H9 (cell line): ENCODE measurements at regions not wholly inside any gene's neighbourhood (a gene's known extent, or its start where the extent isn't known, plus 50 kb on each side); places are given as distances from the start of the nearest gene placed in this dataset.

Source experiments
- DNase-seq: peaks from one replicate; pipeline ENCODE4 v3.0.0-alpha.2; 2017
- H2AFZ ChIP-seq: one replicate; pipeline ENCODE4 v1.6.1; 2013; ENCODE audit warnings: mild to moderate bottlenecking, low read length, control low read depth, moderate library complexity
- H2AK5ac ChIP-seq: 2 replicates; pipeline ENCODE4 v1.6.1; 2013; ENCODE audit warnings: low read length, control low read depth, mixed read lengths; ENCODE audit not compliant: insufficient read length
- H2BK120ac ChIP-seq: one replicate; pipeline ENCODE4 v1.6.1; 2013; ENCODE audit warnings: low read depth, mild to moderate bottlenecking, low read length, control low read depth, inconsistent platforms; ENCODE audit not compliant: poor library complexity, severe bottlenecking
- H2BK12ac ChIP-seq: 2 replicates; pipeline ENCODE4 v1.6.1; 2013; ENCODE audit warnings: low read length, control low read depth, mixed read lengths, low read depth; ENCODE audit not compliant: insufficient read length
- H2BK15ac ChIP-seq: 2 replicates; pipeline ENCODE4 v1.6.1; 2013; ENCODE audit warnings: low read depth, low read length, control low read depth
- H2BK20ac ChIP-seq: one replicate; pipeline ENCODE4 v1.6.1; 2013; ENCODE audit warnings: low read depth, mild to moderate bottlenecking, low read length, control low read depth, inconsistent platforms; ENCODE audit not compliant: poor library complexity, severe bottlenecking
- H2BK5ac ChIP-seq: 2 replicates; pipeline ENCODE4 v1.6.1; 2013; ENCODE audit warnings: low read length, control low read depth, mixed read lengths; ENCODE audit not compliant: insufficient read length
- H3K14ac ChIP-seq: 2 replicates; pipeline ENCODE4 v1.6.1; 2013; ENCODE audit warnings: low read length, control low read depth; ENCODE audit not compliant: insufficient read depth
- H3K18ac ChIP-seq: 2 replicates; pipeline ENCODE4 v1.6.1; 2013; ENCODE audit warnings: low read depth, mild to moderate bottlenecking, mixed read lengths, low read length, control low read depth; ENCODE audit not compliant: insufficient read length
- H3K23ac ChIP-seq: 2 replicates; pipeline ENCODE4 v1.6.1; 2013; ENCODE audit warnings: low read length, control low read depth, mixed read lengths, low read depth; ENCODE audit not compliant: insufficient read length
- H3K23me2 ChIP-seq: 2 replicates; pipeline ENCODE4 v1.6.1; 2013; ENCODE audit warnings: low read depth, mild to moderate bottlenecking, mixed read lengths, low read length, control low read depth; ENCODE audit not compliant: insufficient read length, poor library complexity, severe bottlenecking
- H3K27ac ChIP-seq: 2 replicates; pipeline ENCODE4 v1.5.1; 2013; ENCODE audit warnings: low read length, control low read depth, mixed read lengths, low read depth; ENCODE audit not compliant: insufficient read length
- H3K27me3 ChIP-seq: 2 replicates; pipeline ENCODE4 v1.6.1; 2013; ENCODE audit warnings: low read length, control low read depth, inconsistent platforms; ENCODE audit not compliant: insufficient read depth
- H3K4ac ChIP-seq: 2 replicates; pipeline ENCODE4 v1.6.1; 2013; ENCODE audit warnings: low read depth, mild to moderate bottlenecking, control low read depth, inconsistent platforms, low read length, moderate library complexity
- H3K4me1 ChIP-seq: 2 replicates; pipeline ENCODE4 v1.6.1; 2013; ENCODE audit warnings: low read length, control low read depth, inconsistent platforms; ENCODE audit not compliant: insufficient read depth
- H3K4me2 ChIP-seq: 2 replicates; pipeline ENCODE4 v1.6.1; 2013; ENCODE audit warnings: low read length, control low read depth, mixed read lengths; ENCODE audit not compliant: insufficient read length, insufficient read depth
- H3K56ac ChIP-seq: 2 replicates; pipeline ENCODE4 v1.6.1; 2013; ENCODE audit warnings: low read depth, mild to moderate bottlenecking, mixed read lengths, low read length, control low read depth; ENCODE audit not compliant: insufficient read length
- H3K79me1 ChIP-seq: 2 replicates; pipeline ENCODE4 v1.6.1; 2013; ENCODE audit warnings: low read depth, mild to moderate bottlenecking, moderate library complexity, low read length, control low read depth, inconsistent platforms; ENCODE audit not compliant: insufficient read depth, poor library complexity, severe bottlenecking
- H3K79me2 ChIP-seq: 2 replicates; pipeline ENCODE4 v1.6.1; 2013; ENCODE audit warnings: low read length, control low read depth, inconsistent platforms; ENCODE audit not compliant: insufficient read depth
- H3K9ac ChIP-seq: 2 replicates; pipeline ENCODE4 v1.6.1; 2013; ENCODE audit warnings: low read length, control low read depth, mixed read lengths; ENCODE audit not compliant: insufficient read length; ENCODE audit errors: extremely low read depth
- H3K9me3 ChIP-seq: one replicate; pipeline ENCODE4 v1.6.1; 2013; ENCODE audit warnings: low read depth, low read length, inconsistent platforms; ENCODE audit not compliant: control insufficient read depth
- H3T11ph ChIP-seq: one replicate; pipeline ENCODE4 v1.6.1; 2013; ENCODE audit warnings: mild to moderate bottlenecking, low read length, control low read depth, inconsistent platforms
- H4K20me1 ChIP-seq: one replicate; pipeline ENCODE4 v1.6.1; 2013; ENCODE audit not compliant: control insufficient read depth, insufficient read length, insufficient read depth
- H4K5ac ChIP-seq: 2 replicates; pipeline ENCODE4 v1.6.1; 2013; ENCODE audit warnings: low read depth, mild to moderate bottlenecking, mixed read lengths, low read length, control low read depth; ENCODE audit not compliant: insufficient read length
- H4K8ac ChIP-seq: replicated peaks from 2 replicates; pipeline ENCODE4 v1.6.1; 2013; ENCODE audit warnings: low read length, control low read depth, mixed read lengths, low read depth; ENCODE audit not compliant: insufficient read length
- H4K91ac ChIP-seq: 2 replicates; pipeline ENCODE4 v1.6.1; 2013; ENCODE audit warnings: low read depth, mild to moderate bottlenecking, moderate library complexity, mixed read lengths, low read length, control low read depth; ENCODE audit not compliant: insufficient read length
- H3K27ac Mint-ChIP-seq, 3 experiments: 2 replicates in 2 of 3; 3 replicates in 1 of 3; pipeline ENCODE4 v1.8.0; 2020 to 2021; ENCODE audit warnings: mixed read lengths in 3 of 3, mild to moderate bottlenecking in 1 of 3, moderate library complexity in 1 of 3
- H3K27me3 Mint-ChIP-seq: 2 replicates; pipeline ENCODE4 v1.8.0; 2021; ENCODE audit warnings: low read depth, mild to moderate bottlenecking, moderate library complexity, mixed read lengths
- H3K36me3 Mint-ChIP-seq, 3 experiments: 2 replicates in 2 of 3; 3 replicates in 1 of 3; pipeline ENCODE4 v1.8.0; 2020 to 2021; ENCODE audit warnings: low read depth in 3 of 3, mixed read lengths in 3 of 3; ENCODE audit not compliant: insufficient read depth in 1 of 3
- H3K4me1 Mint-ChIP-seq, 2 experiments: 2 replicates each; pipeline ENCODE4 v1.8.0; 2020; ENCODE audit warnings: mixed read lengths in 2 of 2
- H3K4me3 Mint-ChIP-seq, 2 experiments: 2 replicates in 1 of 2; 3 replicates in 1 of 2; pipeline ENCODE4 v1.8.0; 2020 to 2021; ENCODE audit warnings: mild to moderate bottlenecking in 2 of 2, mixed read lengths in 2 of 2, moderate library complexity in 1 of 2
- H3K9me3 Mint-ChIP-seq, 2 experiments: 2 replicates in 1 of 2; 3 replicates in 1 of 2; pipeline ENCODE4 v1.8.0; 2020; ENCODE audit warnings: mild to moderate bottlenecking in 2 of 2, mixed read lengths in 2 of 2, moderate library complexity in 1 of 2
- WGBS: extraction: QIAGEN DNeasy Blood & Tissue Kit; methylation state at CpG from one replicate; pipeline ENCODE4 v1.1.7; 2013; ENCODE audit warnings: missing lambda C conversion rate, low lambda C conversion rate, mixed read lengths; ENCODE audit not compliant: insufficient read length; ENCODE audit errors: extremely low coverage; 5-methylcytosine and 5-hydroxymethylcytosine counted together
- TF ChIP-seq, protein P1 (sequence below): fragments of 200-600 bp; sonication (generic); conservative IDR thresholded peaks from 3 replicates; pipeline ENCODE4 v1.8.0; 2021; ENCODE audit warnings: antibody characterized with exemption, mild to moderate bottlenecking

DNA sequence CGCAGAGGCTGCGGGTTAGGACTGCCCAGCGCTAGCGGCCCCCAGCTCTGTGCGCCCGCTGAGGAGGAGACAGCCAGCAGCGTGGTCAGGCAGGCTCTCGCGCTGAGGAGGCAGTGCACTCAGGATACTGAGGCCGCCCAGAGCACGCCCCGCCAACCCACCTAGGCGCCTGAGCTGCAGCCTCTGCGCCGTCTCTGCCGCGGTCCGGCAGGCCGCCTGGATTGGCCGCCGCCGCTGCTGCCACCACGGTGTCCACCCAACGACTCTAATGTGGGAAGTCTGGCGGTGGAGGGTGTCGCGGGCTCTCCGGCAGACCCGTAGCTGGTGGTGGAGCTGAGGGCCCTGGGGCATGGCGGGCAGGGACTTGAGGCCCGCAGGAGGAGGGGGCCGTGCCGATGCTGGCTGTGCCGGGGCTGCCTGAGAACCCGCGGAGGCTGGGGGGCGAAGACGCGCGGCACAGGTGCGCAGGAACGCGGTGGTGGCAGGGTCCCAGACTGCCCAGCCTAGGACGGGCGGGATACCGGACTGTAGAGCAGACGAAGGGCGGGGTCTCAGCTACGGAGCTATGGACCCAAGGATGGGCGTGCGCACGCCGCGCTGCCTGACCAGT, 69.9 kb downstream of the ASCL4 start:
- H3K4me1 Mint-ChIP-seq: peaks cover 3% of the 10 kb centered on the region in 2 experiments
- TF ChIP-seq, protein P1, sequence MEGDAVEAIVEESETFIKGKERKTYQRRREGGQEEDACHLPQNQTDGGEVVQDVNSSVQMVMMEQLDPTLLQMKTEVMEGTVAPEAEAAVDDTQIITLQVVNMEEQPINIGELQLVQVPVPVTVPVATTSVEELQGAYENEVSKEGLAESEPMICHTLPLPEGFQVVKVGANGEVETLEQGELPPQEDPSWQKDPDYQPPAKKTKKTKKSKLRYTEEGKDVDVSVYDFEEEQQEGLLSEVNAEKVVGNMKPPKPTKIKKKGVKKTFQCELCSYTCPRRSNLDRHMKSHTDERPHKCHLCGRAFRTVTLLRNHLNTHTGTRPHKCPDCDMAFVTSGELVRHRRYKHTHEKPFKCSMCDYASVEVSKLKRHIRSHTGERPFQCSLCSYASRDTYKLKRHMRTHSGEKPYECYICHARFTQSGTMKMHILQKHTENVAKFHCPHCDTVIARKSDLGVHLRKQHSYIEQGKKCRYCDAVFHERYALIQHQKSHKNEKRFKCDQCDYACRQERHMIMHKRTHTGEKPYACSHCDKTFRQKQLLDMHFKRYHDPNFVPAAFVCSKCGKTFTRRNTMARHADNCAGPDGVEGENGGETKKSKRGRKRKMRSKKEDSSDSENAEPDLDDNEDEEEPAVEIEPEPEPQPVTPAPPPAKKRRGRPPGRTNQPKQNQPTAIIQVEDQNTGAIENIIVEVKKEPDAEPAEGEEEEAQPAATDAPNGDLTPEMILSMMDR: no peak
- Histone ChIP-seq H3K79me1 (no peaks in the 10 kb centered on the region), H3K79me2 (no peaks in the 10 kb centered on the region), H3K23me2 (peaks cover 15% of the 10 kb centered on the region), H4K5ac (no peak overlapping the region), H3T11ph (no peak overlapping the region), H3K14ac (no peak overlapping the region), H2BK12ac (no peak overlapping the region), H3K23ac (no peak overlapping the region), H3K27ac (no peak overlapping the region), H3K18ac (no peak overlapping the region), H3K4ac (no peak overlapping the region), H3K56ac (no peak overlapping the region), H2AK5ac (no peak overlapping the region), H4K8ac (no peak overlapping the region), H3K4me1 (no peaks in the 10 kb centered on the region), H3K9me3 (no peaks in the 10 kb centered on the region), H2BK120ac (no peak overlapping the region), H4K20me1 (no peaks in the 10 kb centered on the region), H3K9ac (no peak overlapping the region), H2BK5ac (no peak overlapping the region), H2BK15ac (no peak overlapping the region), H3K4me2 (peak overlapping the region; percentile 90), H2BK20ac (no peak overlapping the region), H3K27me3 (peaks cover 4% of the 10 kb centered on the region; the same call in 1 of the 2 replicates), H2AFZ (no peak overlapping the region), H4K91ac (no peak overlapping the region)
- no CpG with 5 or more reads among the region's 54 CpGs for WGBS
- no peak overlapping the region for H3K27ac Mint-ChIP-seq
- DNase-seq: peak; percentile 80
- H3K9me3 Mint-ChIP-seq: peaks cover 0 to 8% of the 10 kb centered on the region in 2 experiments; a peak in 1 of 5 replicates
- H3K4me3 Mint-ChIP-seq: peak overlapping the region; percentile 70 to 84
- H3K27me3 Mint-ChIP-seq: peaks cover 84% of the 10 kb centered on the region
- no peaks in the 10 kb centered on the region; a peak in 1 of 7 replicates for H3K36me3 Mint-ChIP-seq
